ENCODE measurements at regions not wholly inside any gene's neighbourhood (a gene's known extent, or its start where the extent isn't known, plus 50 kb on each side); places are given as distances from the start of the nearest gene placed in this dataset.
A peak's percentile ranks its signal among the peaks of the same experiment; 100 is the strongest.

- TF ChIP-seq TFE3 (CRISPR knock-in tag; IDR thresholded peaks at IDR 0.05), result peak; percentile 100
- TF ChIP-seq ZNF337 (CRISPR knock-in tag; IDR thresholded peaks at IDR 0.05; ENCODE audit: borderline replicate concordance, low read depth), result no peak
- no peak for TF ChIP-seq ZNF850 (CRISPR knock-in tag; conservative IDR thresholded peaks at IDR 0.05)
- TF ChIP-seq ZSCAN29 (CRISPR knock-in tag; conservative IDR thresholded peaks at IDR 0.05), result no peak; the same call in 1 of the 2 replicates
- no peak for TF ChIP-seq FUBP1 (CRISPR knock-in tag; IDR thresholded peaks at IDR 0.05; ENCODE audit: borderline replicate concordance)
- no peak for TF ChIP-seq ZNF660 (CRISPR knock-in tag; IDR thresholded peaks at IDR 0.05; ENCODE audit: borderline replicate concordance, low read depth)
- TF ChIP-seq POLR2A (IDR thresholded peaks at IDR 0.05; ENCODE audit: insufficient read depth in 1 of 2, low read depth in 2 of 2, low read length in 2 of 2), result no peak; a peak in 1 of 4 replicates
- peak; percentile 73 for TF ChIP-seq HDAC2 (CRISPR knock-in tag; IDR thresholded peaks at IDR 0.05)
- TF ChIP-seq ZNF687 (CRISPR knock-in tag; IDR thresholded peaks at IDR 0.05), result peak; percentile 35; the same call in 1 of the 2 replicates
- TF ChIP-seq LCORL (IDR thresholded peaks at IDR 0.05), result no peak
- TF ChIP-seq LCORL (CRISPR knock-in tag; IDR thresholded peaks at IDR 0.05), result peak; percentile 92
- peak; percentile 18; the same call in 1 of the 2 replicates for TF ChIP-seq ZNF558 (CRISPR knock-in tag; IDR thresholded peaks at IDR 0.05; ENCODE audit: borderline replicate concordance)
- no peak for TF ChIP-seq YEATS2 (CRISPR knock-in tag; IDR thresholded peaks at IDR 0.05; ENCODE audit: borderline replicate concordance)
- TF ChIP-seq ZNF205 (CRISPR knock-in tag; IDR thresholded peaks at IDR 0.05), result peak; percentile 60; the same call in 1 of the 2 replicates
- TF ChIP-seq, protein P1, sequence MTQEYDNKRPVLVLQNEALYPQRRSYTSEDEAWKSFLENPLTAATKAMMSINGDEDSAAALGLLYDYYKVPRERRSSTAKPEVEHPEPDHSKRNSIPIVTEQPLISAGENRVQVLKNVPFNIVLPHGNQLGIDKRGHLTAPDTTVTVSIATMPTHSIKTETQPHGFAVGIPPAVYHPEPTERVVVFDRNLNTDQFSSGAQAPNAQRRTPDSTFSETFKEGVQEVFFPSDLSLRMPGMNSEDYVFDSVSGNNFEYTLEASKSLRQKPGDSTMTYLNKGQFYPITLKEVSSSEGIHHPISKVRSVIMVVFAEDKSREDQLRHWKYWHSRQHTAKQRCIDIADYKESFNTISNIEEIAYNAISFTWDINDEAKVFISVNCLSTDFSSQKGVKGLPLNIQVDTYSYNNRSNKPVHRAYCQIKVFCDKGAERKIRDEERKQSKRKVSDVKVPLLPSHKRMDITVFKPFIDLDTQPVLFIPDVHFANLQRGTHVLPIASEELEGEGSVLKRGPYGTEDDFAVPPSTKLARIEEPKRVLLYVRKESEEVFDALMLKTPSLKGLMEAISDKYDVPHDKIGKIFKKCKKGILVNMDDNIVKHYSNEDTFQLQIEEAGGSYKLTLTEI (CRISPR knock-in tag; conservative IDR thresholded peaks at IDR 0.05), result no peak
- no peak for TF ChIP-seq ZNF550 (CRISPR knock-in tag; IDR thresholded peaks at IDR 0.05; ENCODE audit: borderline replicate concordance)
- no peak for TF ChIP-seq POLR2AphosphoS2 (IDR thresholded peaks at IDR 0.05; ENCODE audit: low read depth, low read length)
- TF ChIP-seq NCOA5 (CRISPR knock-in tag; IDR thresholded peaks at IDR 0.05), result no peak
- no peak for TF ChIP-seq ZNF781 (CRISPR knock-in tag; IDR thresholded peaks at IDR 0.05; ENCODE audit: borderline replicate concordance, not compliant biosample characterization)
Measured at GRCh38 chr17:30588798-30589247, 111.6 kb downstream of the GOSR1 start (continued).
